ENCODE measurements at regions not wholly inside any gene's neighbourhood (a gene's known extent, or its start where the extent isn't known, plus 50 kb on each side); places are given as distances from the start of the nearest gene placed in this dataset.

GRCh38 chr18:28626756-28627155 is 449.8 kb upstream of the CDH2 start:
- TF ChIP-seq BACH2 (CRISPR knock-in tag; IDR thresholded peaks at IDR 0.05; ENCODE audit: borderline replicate concordance) (no peak), ZNF565 (CRISPR knock-in tag; conservative IDR thresholded peaks at IDR 0.05; ENCODE audit: low read depth) (no peak), ZFP30 (CRISPR knock-in tag; IDR thresholded peaks at IDR 0.05) (no peak), TOX (CRISPR knock-in tag; IDR thresholded peaks at IDR 0.05; ENCODE audit: borderline replicate concordance) (no peak), ARNTL (CRISPR knock-in tag; IDR thresholded peaks at IDR 0.05; ENCODE audit: borderline replicate concordance, low read depth) (no peak), CREB5 (CRISPR knock-in tag; IDR thresholded peaks at IDR 0.05; ENCODE audit: low read depth) (no peak), ISL1 (CRISPR knock-in tag; IDR thresholded peaks at IDR 0.05) (no peak), PPARA (CRISPR knock-in tag; IDR thresholded peaks at IDR 0.05; ENCODE audit: borderline replicate concordance) (no peak), SNAI2 (CRISPR knock-in tag; IDR thresholded peaks at IDR 0.05) (no peak)

Data from SK-N-SH treated with all-trans-retinoic acid at 6 μM for 48 hours (cell line).